Stomach (tissue), 8 donors: ENCODE measurements at regions not wholly inside any gene's neighbourhood (a gene's known extent, or its start where the extent isn't known, plus 50 kb on each side); places are given as distances from the start of the nearest gene placed in this dataset.
A peak's percentile ranks its signal among the peaks of the same experiment; 100 is the strongest.

Experiments used
- DNase-seq, 2 donors: peaks; one replicate each; pipeline versions ENCODE4 v3.0.0 to v3.0.0-alpha.2; 2013 to 2019
- H3K27ac ChIP-seq, 5 donors: fragments of 200-600 bp in 4 of 5; sonication (generic) in 4 of 5; one replicate each; pipeline ENCODE4 v1.5.1; 2013 to 2019; ENCODE audit warnings: mild to moderate bottlenecking in 1 of 5, moderate library complexity in 1 of 5
- H3K27me3 ChIP-seq, 3 donors: fragments of 200-600 bp; sonication (generic); one replicate each; pipeline ENCODE4 v1.5.1; 2017 to 2019; ENCODE audit warnings: mixed run types in 1 of 3
- H3K36me3 ChIP-seq, 4 donors: fragments of 200-600 bp; sonication (generic); 1 replicate in 3 of 4; 2 replicates in 1 of 4; pipeline ENCODE4 v1.5.1; 2016 to 2019
- H3K4me1 ChIP-seq, 4 donors: fragments of 200-600 bp; sonication (generic); one replicate each; pipeline ENCODE4 v1.5.1; 2016 to 2019
- H3K4me3 ChIP-seq, 4 donors: fragments of 200-600 bp; sonication (generic) in 3 of 4; one replicate each; pipeline ENCODE4 v1.5.1; 2016 to 2019; ENCODE audit warnings: mild to moderate bottlenecking in 1 of 4
- H3K9me3 ChIP-seq, 4 donors: fragments of 200-600 bp; sonication (generic); one replicate each; pipeline ENCODE4 v1.5.1; 2016 to 2019
- EP300 ChIP-seq: sonication (generic); formaldehyde crosslinking; IDR thresholded peaks from one replicate; pipeline ENCODE4 v1.6.1; 2017; ENCODE audit warnings: antibody characterized with exemption
- POLR2A ChIP-seq, 4 donors: fragments of 450-650 bp; IDR thresholded peaks; one replicate each; pipeline ENCODE4 v1.6.1; 2016; ENCODE audit warnings: antibody characterized with exemption in 4 of 4, control low read depth in 2 of 4, mild to moderate bottlenecking in 1 of 4, moderate library complexity in 1 of 4
- POLR2AphosphoS5 ChIP-seq, 3 donors: sonication (generic); formaldehyde crosslinking; IDR thresholded peaks; one replicate each; pipeline ENCODE4 v1.6.1; 2016; ENCODE audit warnings: antibody characterized with exemption in 3 of 3
- WGBS, 5 donors: extraction: QIAGEN DNeasy Blood & Tissue Kit in 3 of 5; methylation state at CpG; one replicate each; pipeline versions ENCODE4 v1.1.5 to v1.1.7; 2013 to 2018; 5-methylcytosine and 5-hydroxymethylcytosine counted together
- intact Hi-C: fragments of 100-400 bp; cut with DNase I; formaldehyde crosslinking; loops from one replicate; pipeline ENCODE4 v1.15.1; 2023; ENCODE audit warnings: low total_unique reads
- TF ChIP-seq, protein P1 (sequence below), 7 experiments: fragments of 450-650 bp in 4 of 7; fragments of 200-600 bp in 3 of 7; sonication (generic) in 3 of 7; IDR thresholded peaks; one replicate each; pipeline ENCODE4 v1.5.1; 2016 to 2019; ENCODE audit warnings: antibody characterized with exemption in 7 of 7, control low read depth in 2 of 7, mild to moderate bottlenecking in 1 of 7
- donor health status: healthy with polysubstance abuse.
- donor health status: Bipolar disorder and iron deficiency.
- donor health status: healthy.

DNA sequence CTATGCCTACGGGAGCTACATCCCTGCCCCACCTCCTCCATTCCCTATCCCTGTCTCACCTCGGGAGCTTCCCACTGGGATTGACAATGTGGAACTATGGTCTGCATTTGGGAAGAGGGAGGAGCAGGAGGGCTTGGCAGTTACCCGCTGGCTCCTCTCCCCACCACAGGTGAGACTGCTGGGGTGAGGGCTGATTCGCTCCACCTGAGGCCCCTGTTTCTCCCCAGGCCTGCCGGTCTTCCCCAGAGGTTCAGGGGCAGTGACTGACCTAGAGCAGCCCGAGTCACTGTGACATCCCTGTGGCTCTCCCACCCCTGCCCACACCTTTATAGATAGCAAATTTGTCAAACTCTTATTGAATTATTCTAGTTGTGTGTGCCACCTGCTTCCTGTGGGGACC, 252.6 kb downstream of the GLRX3 start:
- Histone ChIP-seq H3K4me1 (no peaks in the 10 kb centered on the region), H3K27me3 (peaks cover 0 to 7% (median 0%) of the 10 kb centered on the region in 3 donors), H3K4me3 (no peak overlapping the region), H3K36me3 (no peaks in the 10 kb centered on the region), H3K9me3 (peaks cover 0 to 46% (median 28%) of the 10 kb centered on the region in 4 donors), H3K27ac (no peak overlapping the region)
- no peak for DNase-seq
- intact Hi-C loops, result no loop called here
- 61 to 79% (median 68%) methylated on average over 5 to 6 of the region's 6 CpGs for WGBS, 5 donors
- no peak for TF ChIP-seq POLR2A (IDR thresholded peaks at IDR 0.05)
- TF ChIP-seq EP300, result no peak
- TF ChIP-seq POLR2AphosphoS5 (IDR thresholded peaks at IDR 0.05), result no peak
- TF ChIP-seq, protein P1, sequence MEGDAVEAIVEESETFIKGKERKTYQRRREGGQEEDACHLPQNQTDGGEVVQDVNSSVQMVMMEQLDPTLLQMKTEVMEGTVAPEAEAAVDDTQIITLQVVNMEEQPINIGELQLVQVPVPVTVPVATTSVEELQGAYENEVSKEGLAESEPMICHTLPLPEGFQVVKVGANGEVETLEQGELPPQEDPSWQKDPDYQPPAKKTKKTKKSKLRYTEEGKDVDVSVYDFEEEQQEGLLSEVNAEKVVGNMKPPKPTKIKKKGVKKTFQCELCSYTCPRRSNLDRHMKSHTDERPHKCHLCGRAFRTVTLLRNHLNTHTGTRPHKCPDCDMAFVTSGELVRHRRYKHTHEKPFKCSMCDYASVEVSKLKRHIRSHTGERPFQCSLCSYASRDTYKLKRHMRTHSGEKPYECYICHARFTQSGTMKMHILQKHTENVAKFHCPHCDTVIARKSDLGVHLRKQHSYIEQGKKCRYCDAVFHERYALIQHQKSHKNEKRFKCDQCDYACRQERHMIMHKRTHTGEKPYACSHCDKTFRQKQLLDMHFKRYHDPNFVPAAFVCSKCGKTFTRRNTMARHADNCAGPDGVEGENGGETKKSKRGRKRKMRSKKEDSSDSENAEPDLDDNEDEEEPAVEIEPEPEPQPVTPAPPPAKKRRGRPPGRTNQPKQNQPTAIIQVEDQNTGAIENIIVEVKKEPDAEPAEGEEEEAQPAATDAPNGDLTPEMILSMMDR (IDR thresholded peaks at IDR 0.05), result no peak

DNA sequence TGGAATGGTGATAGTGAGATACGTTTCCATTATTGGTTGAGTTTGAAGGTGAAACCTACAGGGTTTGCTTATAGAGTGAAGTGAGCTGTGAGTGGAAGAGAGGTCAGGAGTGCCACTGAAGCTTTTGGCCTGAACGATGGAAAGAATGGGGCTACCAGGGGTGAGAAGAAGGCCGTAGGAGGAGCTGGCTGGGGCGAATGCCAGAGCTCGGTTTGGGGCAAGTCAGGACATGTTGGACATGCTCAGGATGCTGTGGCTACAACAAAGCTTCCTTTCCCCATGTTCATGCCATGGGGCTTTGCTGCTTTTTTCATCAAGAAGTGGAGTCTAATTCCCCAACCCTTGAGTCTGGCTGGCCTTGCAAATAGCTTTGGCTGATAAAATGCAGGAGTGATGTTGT, 253.7 kb downstream of the GLRX3 start:
- intact Hi-C loops, result no loop called here
- H3K4me1 ChIP-seq, result no peaks in the 10 kb centered on the region
- peaks cover 0 to 7% (median 0%) of the 10 kb centered on the region in 3 donors for H3K27me3 ChIP-seq
- H3K27ac ChIP-seq, result no peak overlapping the region
- DNase-seq, result no peak
- H3K36me3 ChIP-seq, result no peaks in the 10 kb centered on the region
- H3K4me3 ChIP-seq, result no peak overlapping the region
- TF ChIP-seq POLR2A (IDR thresholded peaks at IDR 0.05), result no peak
- TF ChIP-seq EP300, result no peak
- TF ChIP-seq POLR2AphosphoS5 (IDR thresholded peaks at IDR 0.05), result no peak
- TF ChIP-seq, protein P1 (IDR thresholded peaks at IDR 0.05), result no peak
- WGBS, 5 donors, result 63 to 78% (median 69%) methylated on average over 5 of the region's 5 CpGs
- H3K9me3 ChIP-seq, result peaks cover 0 to 58% (median 36%) of the 10 kb centered on the region in 4 donors

DNA sequence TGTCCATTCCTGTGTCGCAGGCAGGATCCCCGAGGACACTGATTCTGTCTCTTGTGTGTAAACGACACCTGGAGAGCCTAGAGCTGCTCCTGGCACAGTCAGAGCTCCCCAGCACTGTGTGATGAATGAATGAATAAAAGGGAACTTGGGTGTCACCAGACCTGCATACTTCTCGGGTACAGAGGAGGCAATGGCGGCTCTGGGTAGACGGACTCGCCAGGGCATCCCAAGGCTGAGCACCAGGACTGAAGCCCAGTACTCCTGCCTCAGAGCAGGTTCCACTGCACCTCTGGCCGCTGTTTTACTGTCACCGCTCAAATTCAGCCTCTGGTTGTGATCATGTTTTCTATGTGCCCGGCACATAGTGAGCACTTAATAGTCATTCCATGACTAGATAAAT, 255.8 kb downstream of the GLRX3 start:
- H3K27ac ChIP-seq, result no peak overlapping the region
- no peaks in the 10 kb centered on the region for H3K36me3 ChIP-seq
- H3K4me1 ChIP-seq, result no peaks in the 10 kb centered on the region
- WGBS, 5 donors, result 71 to 86% (median 82%) methylated on average over 10 of the region's 10 CpGs
- H3K9me3 ChIP-seq, result peaks cover 0 to 75% (median 57%) of the 10 kb centered on the region in 4 donors
- peaks cover 0 to 7% (median 0%) of the 10 kb centered on the region in 3 donors for H3K27me3 ChIP-seq
- intact Hi-C loops, result no loop called here
- no peak for TF ChIP-seq POLR2A (IDR thresholded peaks at IDR 0.05)
- no peak for TF ChIP-seq POLR2AphosphoS5 (IDR thresholded peaks at IDR 0.05)
- DNase-seq, result no peak
- H3K4me3 ChIP-seq, result no peak overlapping the region

DNA sequence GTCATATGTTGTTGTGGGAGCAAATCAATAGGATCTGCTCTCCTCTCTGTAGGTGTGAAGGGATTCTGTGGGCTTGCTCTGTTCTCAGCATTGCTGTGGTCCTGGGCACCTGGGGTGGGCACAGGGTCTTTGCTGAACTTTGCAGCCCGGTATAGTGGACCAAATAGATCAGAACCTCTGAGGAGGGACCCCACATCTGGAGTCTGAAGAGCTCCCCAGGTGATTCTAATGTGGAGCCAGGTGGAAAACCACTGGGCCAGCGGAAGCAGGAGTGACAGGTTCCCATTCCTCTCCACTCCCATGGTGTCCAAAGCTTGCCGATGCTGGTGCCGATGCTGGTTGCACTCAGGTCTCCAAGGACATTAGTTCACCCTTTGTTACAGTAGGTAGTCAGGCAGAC, 257.2 kb downstream of the GLRX3 start:
- no peak overlapping the region for H3K4me3 ChIP-seq
- H3K36me3 ChIP-seq, result no peaks in the 10 kb centered on the region
- WGBS, 5 donors, result 80 to 88% (median 84%) methylated on average over 4 of the region's 4 CpGs
- TF ChIP-seq, protein P1 (IDR thresholded peaks at IDR 0.05), result no peak
- TF ChIP-seq POLR2AphosphoS5 (IDR thresholded peaks at IDR 0.05) (no peak), EP300 (no peak), POLR2A (IDR thresholded peaks at IDR 0.05) (no peak)
- peaks cover 0 to 69% (median 51%) of the 10 kb centered on the region in 4 donors for H3K9me3 ChIP-seq
- H3K27me3 ChIP-seq, result peaks cover 0 to 7% (median 0%) of the 10 kb centered on the region in 3 donors
- H3K27ac ChIP-seq, result no peak overlapping the region
- H3K4me1 ChIP-seq, result no peaks in the 10 kb centered on the region
- DNase-seq, result peak in 1 of 2 donors; percentile 20
- intact Hi-C loops, result no loop called here

DNA sequence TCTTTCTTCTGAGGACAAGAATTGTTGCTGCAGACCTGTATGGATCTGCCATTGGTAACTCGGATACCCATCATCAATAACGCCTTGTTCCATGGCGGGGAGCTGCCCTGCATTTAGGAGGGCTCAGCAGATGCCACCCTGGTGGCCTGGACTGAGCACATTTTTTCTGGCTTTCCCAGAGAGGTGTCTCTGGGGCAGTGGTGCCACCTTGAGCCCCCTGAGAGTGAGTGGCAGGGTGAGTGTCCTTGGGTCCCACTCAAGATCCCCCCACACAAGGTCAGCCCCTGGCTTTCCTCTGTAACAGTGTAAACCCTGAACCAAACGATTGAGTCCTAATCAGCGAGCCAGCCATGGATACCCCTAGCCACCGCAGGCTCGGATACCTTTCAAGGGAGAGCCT, 258.6 kb downstream of the GLRX3 start:
- intact Hi-C loops, result no loop called here
- Histone ChIP-seq H3K36me3 (no peaks in the 10 kb centered on the region), H3K4me3 (no peak overlapping the region), H3K9me3 (peaks cover 0 to 66% (median 49%) of the 10 kb centered on the region in 4 donors), H3K27me3 (peaks cover 0 to 7% (median 0%) of the 10 kb centered on the region in 3 donors), H3K4me1 (no peaks in the 10 kb centered on the region), H3K27ac (no peak overlapping the region)
- peak in 1 of 2 donors; percentile 10 for DNase-seq
- 79 to 93% (median 81%) methylated on average over 7 of the region's 7 CpGs for WGBS, 5 donors
- TF ChIP-seq, protein P1 (IDR thresholded peaks at IDR 0.05), result no peak
- no peak for TF ChIP-seq POLR2A (IDR thresholded peaks at IDR 0.05)
- TF ChIP-seq POLR2AphosphoS5 (IDR thresholded peaks at IDR 0.05), result no peak
- TF ChIP-seq EP300, result no peak
